Activated T-helper 1 cell treated with anti-CD3 and anti-CD28 coated beads, Interleukin-12 subunit alpha, Interleukin-12 subunit beta, Interleukin-2, Interleukin-4 antibody, amounts not matched to agents 30 ng/mL and 10 ng/mL and 1 ng/mL, durations not matched to agents 14 hours and 24 hours and 36 hours (primary cell): ENCODE measurements at regions not wholly inside any gene's neighbourhood (a gene's known extent, or its start where the extent isn't known, plus 50 kb on each side); places are given as distances from the start of the nearest gene placed in this dataset.
"Not testable (repeated sequence)": the region's sequence is repeated elsewhere in the genome, so short reads cannot be mapped to it uniquely, and the experiment has no call there.

Experiments used
- DNase-seq: peaks from one replicate; pipeline ENCODE4 v3.0.0; 2021; ENCODE audit warnings: low spot score
- H3K27ac Mint-ChIP-seq: one replicate; pipeline ENCODE4 v1.8.0; 2021; ENCODE audit warnings: mild to moderate bottlenecking, mixed read lengths
- H3K27me3 Mint-ChIP-seq: one replicate; pipeline ENCODE4 v1.8.0; 2022; ENCODE audit warnings: mild to moderate bottlenecking, moderate library complexity, mixed read lengths; ENCODE audit not compliant: insufficient read depth
- H3K36me3 Mint-ChIP-seq: one replicate; pipeline ENCODE4 v1.8.0; 2021; ENCODE audit warnings: low read depth, mixed read lengths
- H3K4me1 Mint-ChIP-seq: one replicate; pipeline ENCODE4 v1.8.0; 2021; ENCODE audit warnings: low read depth, mixed read lengths
- H3K4me3 Mint-ChIP-seq: one replicate; pipeline ENCODE4 v1.8.0; 2021; ENCODE audit warnings: mild to moderate bottlenecking, moderate library complexity, mixed read lengths
- H3K9me3 Mint-ChIP-seq: one replicate; pipeline ENCODE4 v1.8.0; 2021; ENCODE audit warnings: mixed read lengths
- intact Hi-C: fragments of 100-400 bp; cut with micrococcal nuclease; formaldehyde crosslinking; loops from one replicate; pipeline ENCODE4 v1.15.1; 2024

GRCh38 chr7:125847055-125847454 lies 917.4 kb upstream of the POT1 start:
- Mint-ChIP-seq H3K27ac (no peak overlapping the region), H3K9me3 (peaks cover 15% of the 10 kb centered on the region), H3K36me3 (no peaks in the 10 kb centered on the region), H3K4me1 (no peaks in the 10 kb centered on the region), H3K27me3 (no peaks in the 10 kb centered on the region), H3K4me3 (no peak overlapping the region)
- no peak for DNase-seq
- intact Hi-C loops = no loop called here

GRCh38 chr7:125845686-125846085 lies 916.1 kb upstream of the POT1 start:
- Mint-ChIP-seq H3K4me3 (no peak overlapping the region), H3K27ac (no peak overlapping the region), H3K36me3 (no peaks in the 10 kb centered on the region), H3K27me3 (no peaks in the 10 kb centered on the region), H3K4me1 (no peaks in the 10 kb centered on the region), H3K9me3 (peaks cover 18% of the 10 kb centered on the region)
- intact Hi-C loops = no loop called here
- DNase-seq = no peak

GRCh38 chr7:125834421-125834820 lies 904.8 kb upstream of the POT1 start:
- intact Hi-C loops = no loop called here
- peaks cover 21% of the 10 kb centered on the region for H3K9me3 Mint-ChIP-seq
- no peaks in the 10 kb centered on the region for H3K27me3 Mint-ChIP-seq

GRCh38 chr7:125833839-125834238 lies 904.2 kb upstream of the POT1 start:
- Mint-ChIP-seq H3K4me3 (no peak overlapping the region), H3K4me1 (no peaks in the 10 kb centered on the region), H3K36me3 (no peaks in the 10 kb centered on the region), H3K9me3 (peaks cover 21% of the 10 kb centered on the region), H3K27ac (no peak overlapping the region), H3K27me3 (no peaks in the 10 kb centered on the region)
- intact Hi-C loops = no loop called here
- DNase-seq = no peak

More at GRCh38 chr7:125834421-125834820, 904.8 kb upstream of the POT1 start:
- no peak overlapping the region for H3K4me3 Mint-ChIP-seq
- no peak overlapping the region for H3K27ac Mint-ChIP-seq
- H3K4me1 Mint-ChIP-seq = no peaks in the 10 kb centered on the region
- no peaks in the 10 kb centered on the region for H3K36me3 Mint-ChIP-seq
- no peak for DNase-seq

GRCh38 chr7:125830743-125831142 lies 901.1 kb upstream of the POT1 start:
- H3K27me3 Mint-ChIP-seq = no peaks in the 10 kb centered on the region
- no peaks in the 10 kb centered on the region for H3K36me3 Mint-ChIP-seq
- no peak for DNase-seq
- H3K27ac Mint-ChIP-seq = no peak overlapping the region
- no peaks in the 10 kb centered on the region for H3K4me1 Mint-ChIP-seq
- peaks cover 36% of the 10 kb centered on the region for H3K9me3 Mint-ChIP-seq
- intact Hi-C loops = no loop called here
- no peak overlapping the region for H3K4me3 Mint-ChIP-seq

GRCh38 chr7:125828153-125828700 lies 898.6 kb upstream of the POT1 start:
- DNase-seq = no peak
- intact Hi-C loops = no loop called here

GRCh38 chr7:125823538-125823937 lies 893.9 kb upstream of the POT1 start:
- Mint-ChIP-seq H3K27me3 (no peaks in the 10 kb centered on the region), H3K36me3 (no peaks in the 10 kb centered on the region), H3K9me3 (peaks cover 15% of the 10 kb centered on the region), H3K4me1 (no peaks in the 10 kb centered on the region), H3K4me3 (no peak overlapping the region), H3K27ac (no peak overlapping the region)
- DNase-seq = no peak
- intact Hi-C loops = no loop called here

More at GRCh38 chr7:125828153-125828700, 898.6 kb upstream of the POT1 start:
- Mint-ChIP-seq H3K27ac (no peak overlapping the region), H3K27me3 (no peaks in the 10 kb centered on the region), H3K9me3 (peaks cover 24% of the 10 kb centered on the region), H3K4me1 (no peaks in the 10 kb centered on the region), H3K36me3 (no peaks in the 10 kb centered on the region), H3K4me3 (no peak overlapping the region)

GRCh38 chr7:125820495-125820894 lies 890.9 kb upstream of the POT1 start:
- Mint-ChIP-seq H3K36me3 (no peaks in the 10 kb centered on the region), H3K4me1 (no peaks in the 10 kb centered on the region), H3K9me3 (no peaks in the 10 kb centered on the region), H3K27ac (no peak overlapping the region), H3K4me3 (no peak overlapping the region), H3K27me3 (no peaks in the 10 kb centered on the region)
- DNase-seq = no peak
- intact Hi-C loops = no loop called here

- Mint-ChIP-seq H3K36me3 (no peaks in the 10 kb centered on the region), H3K4me1 (no peaks in the 10 kb centered on the region), H3K9me3 (peaks cover 4% of the 10 kb centered on the region), H3K27me3 (no peaks in the 10 kb centered on the region), H3K4me3 (no peak overlapping the region), H3K27ac (no peak overlapping the region)
- DNase-seq = no peak
- intact Hi-C loops = no loop called here
These were observed 884.5 kb upstream of the POT1 start for GRCh38 chr7:125814100-125814499.

GRCh38 chr7:125806491-125806890 lies 876.9 kb upstream of the POT1 start:
- H3K36me3 Mint-ChIP-seq, DNase-seq, H3K4me1 Mint-ChIP-seq, intact Hi-C loops, H3K27ac Mint-ChIP-seq, H3K27me3 Mint-ChIP-seq, H3K4me3 Mint-ChIP-seq: not testable (repeated sequence)
- peaks cover 19% of the 10 kb centered on the region for H3K9me3 Mint-ChIP-seq

GRCh38 chr7:125804273-125804672 lies 874.6 kb upstream of the POT1 start:
- H3K36me3 Mint-ChIP-seq = no peaks in the 10 kb centered on the region
- no peaks in the 10 kb centered on the region for H3K27me3 Mint-ChIP-seq
- H3K9me3 Mint-ChIP-seq = peaks cover 24% of the 10 kb centered on the region
- DNase-seq = no peak
- no peak overlapping the region for H3K27ac Mint-ChIP-seq
- intact Hi-C loops = no loop called here
- no peaks in the 10 kb centered on the region for H3K4me1 Mint-ChIP-seq
- no peak overlapping the region for H3K4me3 Mint-ChIP-seq

- Mint-ChIP-seq H3K36me3 (no peaks in the 10 kb centered on the region), H3K4me1 (no peaks in the 10 kb centered on the region), H3K27ac (no peak overlapping the region), H3K9me3 (peaks cover 4% of the 10 kb centered on the region), H3K4me3 (no peak overlapping the region), H3K27me3 (no peaks in the 10 kb centered on the region)
- DNase-seq = no peak
- intact Hi-C loops = no loop called here
These were observed 850.5 kb upstream of the POT1 start for GRCh38 chr7:125780153-125780552.

- H3K27ac Mint-ChIP-seq = no peak overlapping the region
- H3K4me3 Mint-ChIP-seq = no peak overlapping the region
- peaks cover 4% of the 10 kb centered on the region for H3K9me3 Mint-ChIP-seq
- no peaks in the 10 kb centered on the region for H3K36me3 Mint-ChIP-seq
- intact Hi-C loops = no loop called here
- no peak for DNase-seq
- no peaks in the 10 kb centered on the region for H3K4me1 Mint-ChIP-seq
- no peaks in the 10 kb centered on the region for H3K27me3 Mint-ChIP-seq
These were observed 845.7 kb upstream of the POT1 start for GRCh38 chr7:125775317-125775716.

- Mint-ChIP-seq H3K9me3 (peaks cover 4% of the 10 kb centered on the region), H3K4me1 (no peaks in the 10 kb centered on the region), H3K36me3 (no peaks in the 10 kb centered on the region), H3K27me3 (no peaks in the 10 kb centered on the region), H3K4me3 (no peak overlapping the region), H3K27ac (no peak overlapping the region)
- no peak for DNase-seq
- intact Hi-C loops = no loop called here
These were observed 843.6 kb upstream of the POT1 start for GRCh38 chr7:125773113-125773785.
